HepG2 (cell line): ENCODE measurements at regions not wholly inside any gene's neighbourhood (a gene's known extent, or its start where the extent isn't known, plus 50 kb on each side); places are given as distances from the start of the nearest gene placed in this dataset.

ENCODE experiments used
- ATAC-seq: fragments of 200-7000 bp; cut with Tn5 transposase; 3 replicates; pipeline ENCODE4 v1.9.1; 2020; ENCODE audit warnings: mild to moderate bottlenecking, moderate library complexity
- BruUV-seq: library from RNA; stranded (reverse); fragments of 400-500 nt; replicated peaks from 2 replicates; lab custom pipeline; 2021; lab: Mats Ljungman, UMichigan
- CTCF ChIA-PET: fragments of 300-600 bp; formaldehyde crosslinking; extraction: SDS; loops from one replicate; lab custom pipeline; 2021; ENCODE audit warnings: low total read pairs, inconsistent platforms, low intra/inter-chr PET ratio; lab: Yijun Ruan, JAX
- POLR2A ChIA-PET: fragments of 350-600 bp; sonication (Branson Sonifier 250); formaldehyde crosslinking; loops from one replicate; lab custom pipeline; 2020; ENCODE audit warnings: antibody characterized with exemption, inconsistent platforms; lab: Yijun Ruan, JAX
- DNase-seq: peaks from one replicate; pipeline ENCODE4 v3.0.0-alpha.2; 2015; ENCODE audit warnings: low spot score
- FAIRE-seq: peaks from 3 replicates; lab custom pipeline; 2011; peaks lifted over from hg19 to GRCh38; lab: Jason Lieb, UNC
- H2AFZ ChIP-seq: one replicate; pipeline ENCODE4 v1.6.1; 2011; ENCODE audit warnings: low read length, inconsistent platforms
- H3K27ac ChIP-seq: fragments of 300-600 bp; 3 replicates; pipeline ENCODE4 v1.8.0; 2011; ENCODE audit warnings: mixed run types, mild to moderate bottlenecking, mixed read lengths, low read length, inconsistent platforms; ENCODE audit not compliant: insufficient read depth; ENCODE audit errors: extremely low read length
- H3K27me3 ChIP-seq, 2 experiments: fragments of 200-600 bp in 1 of 2; 2 replicates in 1 of 2; 3 replicates in 1 of 2; pipeline versions ENCODE4 v1.6.0 to v1.8.0; 2011; ENCODE audit warnings: low read length in 2 of 2, mild to moderate bottlenecking in 2 of 2, moderate library complexity in 2 of 2, inconsistent platforms in 1 of 2; ENCODE audit not compliant: insufficient read depth in 2 of 2, control insufficient read depth in 1 of 2
- H3K36me3 ChIP-seq, 2 experiments: fragments of 200-600 bp in 1 of 2; replicated peaks in 1 of 2; 2 replicates in 1 of 2; 3 replicates in 1 of 2; pipeline versions ENCODE4 v1.5.1 to v1.8.0; 2011; ENCODE audit warnings: low read length in 2 of 2, inconsistent platforms in 1 of 2; ENCODE audit not compliant: insufficient read depth in 2 of 2, control insufficient read depth in 1 of 2
- H3K4me1 ChIP-seq: 2 replicates; pipeline ENCODE4 v1.5.1; 2012; ENCODE audit warnings: low read length, inconsistent platforms; ENCODE audit not compliant: insufficient read depth
- H3K4me2 ChIP-seq: 2 replicates; pipeline ENCODE4 v1.6.0; 2011; ENCODE audit warnings: low read depth, low read length, inconsistent platforms
- H3K4me3 ChIP-seq, 3 experiments: fragments of 200-600 bp in 1 of 3; sonication (generic), shearing (Covaris generic) in 1 of 3; replicated peaks in 1 of 3; 2 replicates each; pipeline ENCODE4 v1.5.1; 2011 to 2016; ENCODE audit warnings: low read length in 3 of 3, inconsistent platforms in 2 of 3, low read depth in 2 of 3, mild to moderate bottlenecking in 2 of 3, control low read depth in 1 of 3, mixed read lengths in 1 of 3; ENCODE audit not compliant: insufficient read depth in 1 of 3
- H3K79me2 ChIP-seq: one replicate; pipeline ENCODE4 v1.6.1; 2011; ENCODE audit warnings: low read length, inconsistent platforms; ENCODE audit not compliant: insufficient read depth
- H3K9ac ChIP-seq: 2 replicates; pipeline ENCODE4 v1.6.0; 2011; ENCODE audit warnings: mild to moderate bottlenecking, low read depth, low read length, inconsistent platforms; ENCODE audit not compliant: insufficient read depth
- H3K9me3 ChIP-seq: 2 replicates; pipeline ENCODE4 v1.5.1; 2012; ENCODE audit warnings: mild to moderate bottlenecking, low read length
- H4K20me1 ChIP-seq: 2 replicates; pipeline ENCODE4 v1.6.0; 2011; ENCODE audit warnings: inconsistent platforms, mild to moderate bottlenecking, low read length, moderate library complexity; ENCODE audit not compliant: insufficient read depth
- ERF ChIP-seq: IDR thresholded peaks from 2 replicates; pipeline ENCODE4 v1.6.1; 2018; ENCODE audit warnings: missing biosample characterization, missing genetic modification reagents
- NR2F6 ChIP-seq, 2 experiments: IDR thresholded peaks; 2 replicates each; pipeline ENCODE4 v1.6.1; 2016; ENCODE audit warnings: antibody characterized with exemption in 1 of 2, mild to moderate bottlenecking in 1 of 2
- SALL2 ChIP-seq: sonication (generic); formaldehyde crosslinking; IDR thresholded peaks from 2 replicates; pipeline ENCODE4 v1.8.1; 2023; ENCODE audit warnings: mild to moderate bottlenecking, missing genetic modification reagents, inconsistent platforms
- THAP7 ChIP-seq: sonication (generic); formaldehyde crosslinking; IDR thresholded peaks from 2 replicates; pipeline ENCODE4 v1.8.1; 2023; ENCODE audit warnings: mild to moderate bottlenecking, missing genetic modification reagents
- ZNF331 ChIP-seq: sonication (generic); formaldehyde crosslinking; IDR thresholded peaks from 2 replicates; pipeline ENCODE4 v1.4.0; 2020; ENCODE audit warnings: missing genetic modification reagents
- ZNF746 ChIP-seq: sonication (generic); formaldehyde crosslinking; IDR thresholded peaks from 2 replicates; pipeline ENCODE4 v1.8.0; 2022; ENCODE audit warnings: mild to moderate bottlenecking, missing genetic modification reagents
- WGBS: methylation state at CpG from one replicate; pipeline ENCODE4 v1.1.6; 2017; ENCODE audit warnings: low lambda C conversion rate; 5-methylcytosine and 5-hydroxymethylcytosine counted together
- in situ Hi-C: cut with HindIII; loops from 2 replicates; pipeline ENCODE4 v1.10.0; 2017; ENCODE audit warnings: low pct_unique_long_range_greater_than_20kb; ENCODE audit not compliant: extremely low pct_ligation_motif_present
- intact Hi-C: fragments of 100-400 bp; cut with micrococcal nuclease; formaldehyde crosslinking; loops from one replicate; pipeline ENCODE4 v1.10.0; 2022; ENCODE audit not compliant: unreplicated experiment

- no peak for DNase-seq
- Histone ChIP-seq H2AFZ (no peak overlapping the region), H4K20me1 (no peaks in the 10 kb centered on the region), H3K4me3 (no peak overlapping the region), H3K79me2 (no peaks in the 10 kb centered on the region), H3K4me1 (no peaks in the 10 kb centered on the region), H3K9ac (no peak overlapping the region), H3K36me3 (no peaks in the 10 kb centered on the region), H3K4me2 (no peak overlapping the region), H3K27me3 (no peaks in the 10 kb centered on the region), H3K27ac (no peak overlapping the region), H3K9me3 (no peaks in the 10 kb centered on the region)
- no TSS peak for BruUV-seq
- FAIRE-seq: no peak
- 30% methylated on average over 2 of the region's 2 CpGs for WGBS
- POLR2A ChIA-PET: no interaction called here
- CTCF ChIA-PET: no interaction called here
- ATAC-seq: no peak
- in situ Hi-C loops: no loop called here
- intact Hi-C loops: no loop called here
- TF ChIP-seq SALL2 (CRISPR knock-in tag) (no peak), NR2F6 (IDR thresholded peaks at IDR 0.05) (no peak), NR2F6 (CRISPR knock-in tag; IDR thresholded peaks at IDR 0.05) (no peak), ZNF746 (no peak)
These were observed 148.9 kb upstream of the CPEB2 start for GRCh38 chr4:14853176-14853943.

- no peaks in the 10 kb centered on the region for H3K9me3 ChIP-seq
- no peak overlapping the region for H3K9ac ChIP-seq
- H3K4me3 ChIP-seq: no peak overlapping the region
- in situ Hi-C loops: no loop called here
- H3K79me2 ChIP-seq: no peaks in the 10 kb centered on the region
- BruUV-seq: no TSS peak
- ATAC-seq: no peak
- FAIRE-seq: no peak
- TF ChIP-seq THAP7 (CRISPR knock-in tag): no peak
- TF ChIP-seq ERF (CRISPR knock-in tag): no peak
- TF ChIP-seq ZNF331 (CRISPR knock-in tag): peak; percentile 91
- H4K20me1 ChIP-seq: no peaks in the 10 kb centered on the region
- intact Hi-C loops: no loop called here
- no peak overlapping the region for H2AFZ ChIP-seq
- CTCF ChIA-PET: no interaction called here
- 23% methylated on average over 4 of the region's 4 CpGs for WGBS
- H3K36me3 ChIP-seq: no peaks in the 10 kb centered on the region
- H3K27me3 ChIP-seq: no peaks in the 10 kb centered on the region
- no peak overlapping the region for H3K4me2 ChIP-seq
- no peak for DNase-seq
- H3K27ac ChIP-seq: no peak overlapping the region
- no peaks in the 10 kb centered on the region for H3K4me1 ChIP-seq
- POLR2A ChIA-PET: no interaction called here
These were observed 146.6 kb upstream of the CPEB2 start for GRCh38 chr4:14855719-14856061.
